ENCODE measurements at regions not wholly inside any gene's neighbourhood (a gene's known extent, or its start where the extent isn't known, plus 50 kb on each side); places are given as distances from the start of the nearest gene placed in this dataset.
A peak's percentile ranks its signal among the peaks of the same experiment; 100 is the strongest.
"Not testable (repeated sequence)": the region's sequence is repeated elsewhere in the genome, so short reads cannot be mapped to it uniquely, and the experiment has no call there.

- DNase-seq (ENCODE audit: low spot score) = no peak
Measured at GRCh38 chr14:55979096-55979495, 139.1 kb upstream of the PELI2 start.

DNA sequence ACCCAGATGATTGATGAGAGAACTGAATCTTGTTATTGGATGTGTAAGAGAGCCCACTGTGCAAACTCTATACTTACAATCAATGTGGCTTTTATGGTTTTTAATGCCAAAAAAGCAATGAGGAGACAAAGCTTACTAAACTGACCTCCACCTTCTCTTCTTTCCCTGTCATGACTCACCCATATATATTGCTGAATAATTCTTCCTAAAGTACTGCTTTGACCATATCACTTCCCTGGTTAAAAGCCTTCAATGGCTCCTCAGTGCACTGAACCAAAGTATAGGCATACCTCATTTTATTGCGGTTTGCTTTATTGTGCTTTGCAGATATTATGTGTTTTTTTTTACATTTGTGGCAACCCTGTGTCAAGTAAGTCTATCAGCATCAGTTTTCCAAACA lies 138.4 kb upstream of the PELI2 start:
- no peak for DNase-seq (ENCODE audit: low spot score)

- DNase-seq (ENCODE audit: low spot score) = no peak
Measured at GRCh38 chr14:55980970-55981369, 137.2 kb upstream of the PELI2 start.

GRCh38 chr14:55986069-55986468 lies 132.1 kb upstream of the PELI2 start:
- no peak for DNase-seq (ENCODE audit: low spot score)

- DNase-seq (ENCODE audit: low spot score) = no peak
Measured at GRCh38 chr14:56000846-56001245, 117.4 kb upstream of the PELI2 start.

GRCh38 chr14:56002342-56002741 lies 115.9 kb upstream of the PELI2 start:
- DNase-seq (ENCODE audit: low spot score) = peak; percentile 6

DNA sequence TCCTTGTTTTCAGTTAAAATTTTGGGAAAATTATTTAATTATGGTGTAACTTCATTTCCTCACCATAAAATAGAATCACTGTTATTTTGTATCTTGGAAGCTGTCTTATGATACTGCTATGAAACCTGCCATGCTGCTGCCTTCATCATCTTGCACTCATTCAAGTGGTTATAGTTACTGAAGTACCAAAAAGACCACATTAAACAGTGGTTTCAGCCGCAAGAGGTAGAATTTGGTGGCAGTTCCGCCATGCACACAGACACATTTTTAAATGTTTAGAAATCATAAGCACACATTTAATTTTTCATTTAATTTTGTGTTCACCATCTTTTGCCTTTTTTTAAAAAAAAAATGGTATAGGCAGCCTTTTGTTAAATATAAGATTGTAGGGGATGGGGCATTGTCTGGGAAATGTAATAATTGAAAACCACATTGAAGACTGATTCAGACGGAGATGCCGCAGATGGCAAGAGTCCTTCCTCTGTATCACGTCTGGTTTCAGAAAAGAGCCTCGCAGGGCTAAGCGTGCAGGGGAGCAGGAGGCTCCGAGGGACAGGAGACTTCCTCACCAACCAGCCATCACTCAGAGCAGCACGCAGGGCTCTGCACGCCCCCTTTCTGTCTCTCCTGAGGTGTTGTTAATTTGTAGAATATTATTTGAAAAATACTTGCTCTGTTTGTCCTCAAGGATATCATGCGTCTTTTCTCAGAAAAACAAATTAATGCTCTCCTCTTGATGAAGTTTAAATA lies 115.2 kb upstream of the PELI2 start:
- DNase-seq (ENCODE audit: low spot score) = no peak

- DNase-seq (ENCODE audit: low spot score) = no peak
Measured at GRCh38 chr14:56004323-56004722, 113.9 kb upstream of the PELI2 start.

DNA sequence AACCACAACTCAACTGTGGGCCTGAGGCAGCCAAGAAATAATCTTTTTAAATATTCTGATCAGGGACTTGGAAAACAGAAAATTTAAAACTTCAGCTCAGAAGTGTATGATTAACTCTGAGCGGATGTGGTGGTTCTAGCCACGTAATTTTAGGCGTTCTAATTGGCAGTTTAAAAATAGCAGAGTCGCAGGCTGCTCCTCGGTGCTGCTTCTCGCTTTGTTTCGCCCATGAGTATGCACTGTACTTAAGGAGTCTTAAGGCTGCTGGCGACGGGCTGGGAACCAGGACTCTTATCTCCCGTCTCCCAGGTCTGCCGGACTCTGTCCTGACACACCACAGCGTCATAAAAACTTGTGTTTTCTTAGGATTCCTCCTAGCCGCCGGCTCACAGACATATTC lies 113.4 kb upstream of the PELI2 start:
- DNase-seq (ENCODE audit: low spot score) = peak; percentile 56

DNA sequence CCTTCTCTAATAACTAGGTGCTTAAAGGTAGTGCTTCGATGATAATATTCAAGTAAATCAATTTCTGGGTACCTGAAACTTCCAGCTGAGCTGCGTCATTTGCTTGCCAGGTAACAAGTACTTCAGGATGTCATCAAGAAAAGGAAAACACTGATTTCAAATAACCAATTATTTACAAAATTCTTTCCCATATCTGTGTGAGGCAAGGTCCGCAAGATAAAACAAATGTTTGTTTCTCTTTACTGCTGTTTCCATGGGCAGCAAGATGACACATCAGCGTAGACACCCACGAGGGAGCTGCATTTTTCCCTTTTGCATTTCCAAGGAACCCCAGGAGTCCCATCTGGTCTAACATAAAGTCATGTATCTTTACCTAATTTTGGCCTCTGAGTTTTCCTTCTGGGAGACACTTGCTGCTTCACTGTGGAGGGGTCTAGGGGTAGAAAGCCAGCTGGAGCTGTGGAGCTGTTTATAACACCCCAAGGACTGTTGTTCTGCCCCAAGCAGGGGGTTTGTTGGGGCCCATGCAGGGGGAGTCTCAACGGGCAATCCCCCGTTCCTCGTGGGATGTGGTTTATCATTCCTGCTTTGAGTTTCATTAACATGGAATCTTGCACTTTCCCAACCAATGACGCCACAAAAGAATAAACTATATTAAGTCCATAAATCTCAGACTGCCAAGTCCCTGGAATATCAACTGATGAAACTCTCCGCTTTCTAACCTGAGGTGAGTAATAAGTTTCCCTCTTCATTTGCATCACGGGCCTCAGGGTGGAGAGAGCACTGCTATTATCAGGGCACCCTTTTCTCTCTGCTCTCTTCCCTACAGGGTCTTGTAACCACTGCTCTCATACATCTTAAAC lies 112.8 kb upstream of the PELI2 start:
- DNase-seq (ENCODE audit: low spot score) = peak; percentile 75

DNA sequence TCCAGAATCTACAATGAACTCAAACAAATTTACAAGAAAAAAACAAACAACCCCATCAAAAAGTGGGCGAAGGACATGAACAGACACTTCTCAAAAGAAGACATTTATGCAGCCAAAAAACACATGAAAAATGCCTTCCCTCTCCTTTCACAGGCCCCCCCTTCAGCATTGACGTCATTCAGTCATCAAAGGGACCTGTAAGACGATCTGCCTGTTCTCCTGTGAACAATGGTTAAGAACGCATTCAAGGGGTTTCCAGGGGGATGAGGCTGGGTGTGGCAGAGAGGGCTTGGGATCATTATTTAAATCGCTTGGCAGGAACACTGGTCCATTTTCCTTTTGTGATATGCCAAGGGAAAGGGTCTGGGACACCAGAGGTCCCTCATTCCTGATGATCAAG lies 110.7 kb upstream of the PELI2 start:
- not testable (repeated sequence) for DNase-seq (ENCODE audit: low spot score)

DNA sequence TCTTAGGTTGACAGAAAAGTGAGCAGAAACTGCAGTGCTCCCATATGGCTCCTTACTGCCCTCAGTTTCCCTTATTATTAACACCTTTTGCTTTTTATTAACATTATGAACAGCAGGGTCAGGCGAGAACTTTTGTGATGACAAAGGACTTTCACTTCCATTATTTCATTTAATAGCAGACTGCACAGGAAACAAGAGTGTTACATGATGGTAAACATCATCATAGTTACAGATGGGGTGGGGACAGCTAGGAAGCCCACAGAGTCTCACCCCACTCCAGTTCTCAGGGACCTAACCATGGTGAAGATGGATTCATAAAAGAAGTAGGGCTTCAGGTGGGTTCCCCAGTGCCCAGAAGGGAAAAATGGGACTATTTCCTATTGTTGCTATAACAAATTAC lies 110.1 kb upstream of the PELI2 start:
- DNase-seq (ENCODE audit: low spot score) = no peak

GRCh38 chr14:56008661-56009060 lies 109.5 kb upstream of the PELI2 start:
- not testable (repeated sequence) for DNase-seq (ENCODE audit: low spot score)

GRCh38 chr14:56023661-56024081 lies 94.5 kb upstream of the PELI2 start:
- DNase-seq (ENCODE audit: low spot score) = no peak

DNA sequence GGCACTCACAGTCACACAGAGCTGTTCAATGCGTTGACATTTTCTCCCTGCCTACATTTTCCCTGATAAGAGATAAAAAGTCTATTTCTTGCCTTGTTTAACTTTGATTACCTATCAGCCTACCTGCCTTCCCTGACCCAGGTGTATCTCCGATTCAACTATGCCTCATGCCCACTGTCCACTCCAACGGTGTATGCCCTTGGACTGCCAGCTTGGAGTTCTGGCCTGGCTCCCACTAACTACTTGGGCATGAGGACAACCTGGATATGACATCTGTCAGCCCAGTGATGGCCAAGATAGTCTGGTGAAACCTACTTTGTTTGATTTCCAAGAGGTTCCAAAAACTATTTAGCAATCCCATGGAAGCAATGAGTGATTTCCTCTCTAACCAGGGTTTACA lies 93.0 kb upstream of the PELI2 start:
- no peak for DNase-seq (ENCODE audit: low spot score)

DNA sequence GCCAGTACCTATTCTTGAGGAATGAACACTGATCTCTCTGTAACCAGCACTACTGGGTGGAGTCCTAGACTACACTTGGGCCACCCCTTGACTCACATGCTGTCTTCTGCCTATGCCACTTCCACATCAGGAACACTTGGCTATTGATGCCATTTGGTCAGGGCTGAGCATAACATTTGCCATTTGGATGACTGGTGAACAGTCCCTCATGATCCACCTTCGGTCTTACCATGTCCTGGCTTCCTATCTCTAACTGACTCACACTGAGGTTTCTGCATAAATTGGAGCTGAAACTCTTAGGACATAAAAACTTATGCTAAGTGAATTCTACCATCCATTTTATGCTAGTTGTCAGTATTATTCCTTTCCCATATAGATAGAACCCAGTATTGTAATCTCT lies 91.7 kb upstream of the PELI2 start:
- no peak for DNase-seq (ENCODE audit: low spot score)

GRCh38 chr14:56027421-56027820 lies 90.8 kb upstream of the PELI2 start:
- no peak for DNase-seq (ENCODE audit: low spot score)

- no peak for DNase-seq (ENCODE audit: low spot score)
Measured at GRCh38 chr14:56027916-56028712, 90.1 kb upstream of the PELI2 start.

GRCh38 chr14:56036353-56036752 lies 81.9 kb upstream of the PELI2 start:
- no peak for DNase-seq (ENCODE audit: low spot score)

DNA sequence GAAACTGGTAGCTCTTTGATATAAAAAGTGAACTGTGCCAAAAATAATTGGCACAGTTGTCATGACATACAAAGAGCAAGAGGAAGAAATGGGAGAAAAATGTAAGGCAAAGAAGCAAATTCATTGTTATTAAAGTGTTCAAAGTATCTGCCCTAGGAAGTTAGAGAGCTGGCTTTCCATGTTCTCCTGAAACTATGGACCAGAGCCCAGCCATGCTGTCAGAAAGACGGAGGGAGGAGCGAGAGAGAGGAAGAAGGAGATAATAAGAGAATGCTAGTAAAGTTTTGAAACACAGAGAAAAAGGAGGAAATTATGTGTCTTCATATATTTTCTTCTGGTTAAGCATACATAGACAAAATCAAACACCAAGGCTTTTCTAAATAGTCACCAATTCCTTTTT lies 78.1 kb upstream of the PELI2 start:
- DNase-seq (ENCODE audit: low spot score) = no peak

DNA sequence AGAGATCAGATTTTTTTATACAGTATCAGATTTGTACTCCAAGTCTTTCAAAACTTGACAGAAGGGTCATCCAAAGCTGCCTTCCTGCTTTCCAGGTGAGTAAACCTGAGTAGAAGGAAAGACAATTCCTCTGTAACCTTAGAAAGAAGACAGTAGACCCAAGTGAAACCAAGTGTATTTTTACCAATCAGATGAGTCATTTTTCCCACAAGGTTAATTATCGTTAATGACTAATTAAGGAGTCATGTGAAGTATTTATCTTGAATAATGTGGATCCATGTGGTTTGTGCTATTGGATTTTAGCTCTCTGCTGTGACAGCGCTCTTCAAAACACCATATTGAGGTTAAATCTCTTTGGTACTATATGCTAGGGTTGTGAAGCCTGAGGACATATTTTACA lies 74.0 kb upstream of the PELI2 start:
- DNase-seq (ENCODE audit: low spot score) = no peak

DNA sequence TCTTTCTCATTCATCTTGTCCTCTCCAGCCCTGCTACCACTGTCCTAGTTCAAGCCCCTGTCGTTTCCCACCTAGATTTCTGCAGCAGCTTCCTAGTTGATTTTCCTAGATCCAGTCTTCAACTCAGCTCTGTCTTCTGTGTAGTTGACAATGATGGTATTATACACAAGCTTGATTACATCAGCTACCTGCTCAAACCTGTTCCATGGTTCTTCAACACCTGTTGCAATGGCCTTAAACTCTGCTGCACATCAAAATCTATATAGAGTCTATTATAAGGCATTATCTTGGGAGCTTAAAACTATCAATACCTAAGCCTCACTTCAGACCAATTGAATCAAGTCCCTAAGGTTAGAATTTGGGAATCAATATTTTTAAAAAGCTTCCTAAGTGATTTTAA lies 71.7 kb upstream of the PELI2 start:
- no peak for DNase-seq (ENCODE audit: low spot score)

DNA sequence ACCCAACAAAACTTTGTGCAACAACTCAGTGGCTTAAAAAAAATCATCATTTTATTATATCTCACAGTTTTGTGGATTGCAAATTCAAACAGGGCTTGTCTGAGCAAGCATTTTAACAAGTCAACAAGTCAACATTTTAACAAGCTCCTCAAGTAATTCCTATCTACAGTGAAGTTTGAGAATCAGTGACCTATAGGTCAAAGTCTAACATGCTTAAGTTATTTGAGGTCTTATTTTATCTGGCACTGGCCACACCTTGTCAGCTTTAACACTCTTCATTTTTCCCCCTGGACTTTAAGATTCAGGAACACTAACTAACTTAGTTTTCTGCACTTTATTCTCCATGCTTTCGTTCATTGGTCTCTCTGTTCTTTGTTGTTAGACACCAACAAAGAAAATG lies 71.2 kb upstream of the PELI2 start:
- DNase-seq (ENCODE audit: low spot score) = no peak

Measured in AG08395 (cell line).